Peyer's patch (tissue), 4 donors: ENCODE measurements at regions not wholly inside any gene's neighbourhood (a gene's known extent, or its start where the extent isn't known, plus 50 kb on each side); places are given as distances from the start of the nearest gene placed in this dataset.

Experiments used
- DNase-seq, 3 donors: peaks; one replicate each; pipeline ENCODE4 v3.0.0-alpha.2; 2017 to 2019
- H3K27ac ChIP-seq, 4 donors: fragments of 200-600 bp; sonication (generic); one replicate each; pipeline ENCODE4 v1.5.1; 2016 to 2019
- H3K27me3 ChIP-seq, 2 donors: fragments of 200-600 bp; sonication (generic); one replicate each; pipeline ENCODE4 v1.5.1; 2019
- H3K36me3 ChIP-seq, 3 donors: fragments of 200-600 bp; sonication (generic); one replicate each; pipeline ENCODE4 v1.5.1; 2016 to 2019
- H3K4me1 ChIP-seq, 4 donors: fragments of 200-600 bp; sonication (generic); one replicate each; pipeline ENCODE4 v1.5.1; 2016 to 2019
- H3K4me3 ChIP-seq, 4 donors: fragments of 200-600 bp; sonication (generic); 1 replicate in 3 of 4; 2 replicates in 1 of 4; pipeline ENCODE4 v1.5.1; 2016 to 2019; ENCODE audit warnings: mild to moderate bottlenecking in 1 of 4
- H3K9me3 ChIP-seq, 4 donors: fragments of 200-600 bp; sonication (generic); one replicate each; pipeline ENCODE4 v1.5.1; 2016 to 2019; ENCODE audit warnings: mild to moderate bottlenecking in 1 of 4
- POLR2A ChIP-seq, 2 donors: fragments of 450-650 bp; IDR thresholded peaks; one replicate each; pipeline ENCODE4 v1.5.1; 2017; ENCODE audit warnings: antibody characterized with exemption in 2 of 2, mild to moderate bottlenecking in 2 of 2, moderate library complexity in 2 of 2
- TF ChIP-seq, protein P1 (sequence below), 6 experiments: fragments of 450-650 bp in 4 of 6; fragments of 200-600 bp in 2 of 6; sonication (generic) in 1 of 6; IDR thresholded peaks; one replicate each; pipeline ENCODE4 v1.5.1; 2017 to 2019; ENCODE audit warnings: antibody characterized with exemption in 6 of 6, mild to moderate bottlenecking in 3 of 6, moderate library complexity in 1 of 6

- Histone ChIP-seq H3K27ac (peak overlapping the region in 2 of 4 donors; percentile 45 to 65), H3K4me3 (no peak overlapping the region), H3K9me3 (no peaks in the 10 kb centered on the region), H3K27me3 (no peaks in the 10 kb centered on the region), H3K36me3 (no peaks in the 10 kb centered on the region), H3K4me1 (peaks cover 0 to 9% (median 2%) of the 10 kb centered on the region in 4 donors)
- no peak for DNase-seq
- TF ChIP-seq, protein P1, sequence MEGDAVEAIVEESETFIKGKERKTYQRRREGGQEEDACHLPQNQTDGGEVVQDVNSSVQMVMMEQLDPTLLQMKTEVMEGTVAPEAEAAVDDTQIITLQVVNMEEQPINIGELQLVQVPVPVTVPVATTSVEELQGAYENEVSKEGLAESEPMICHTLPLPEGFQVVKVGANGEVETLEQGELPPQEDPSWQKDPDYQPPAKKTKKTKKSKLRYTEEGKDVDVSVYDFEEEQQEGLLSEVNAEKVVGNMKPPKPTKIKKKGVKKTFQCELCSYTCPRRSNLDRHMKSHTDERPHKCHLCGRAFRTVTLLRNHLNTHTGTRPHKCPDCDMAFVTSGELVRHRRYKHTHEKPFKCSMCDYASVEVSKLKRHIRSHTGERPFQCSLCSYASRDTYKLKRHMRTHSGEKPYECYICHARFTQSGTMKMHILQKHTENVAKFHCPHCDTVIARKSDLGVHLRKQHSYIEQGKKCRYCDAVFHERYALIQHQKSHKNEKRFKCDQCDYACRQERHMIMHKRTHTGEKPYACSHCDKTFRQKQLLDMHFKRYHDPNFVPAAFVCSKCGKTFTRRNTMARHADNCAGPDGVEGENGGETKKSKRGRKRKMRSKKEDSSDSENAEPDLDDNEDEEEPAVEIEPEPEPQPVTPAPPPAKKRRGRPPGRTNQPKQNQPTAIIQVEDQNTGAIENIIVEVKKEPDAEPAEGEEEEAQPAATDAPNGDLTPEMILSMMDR (IDR thresholded peaks at IDR 0.05) = no peak
- TF ChIP-seq POLR2A (IDR thresholded peaks at IDR 0.05) = no peak
Observed at GRCh38 chr1:201702936-201703335, 126.0 kb upstream of the IPO9 start.

DNA sequence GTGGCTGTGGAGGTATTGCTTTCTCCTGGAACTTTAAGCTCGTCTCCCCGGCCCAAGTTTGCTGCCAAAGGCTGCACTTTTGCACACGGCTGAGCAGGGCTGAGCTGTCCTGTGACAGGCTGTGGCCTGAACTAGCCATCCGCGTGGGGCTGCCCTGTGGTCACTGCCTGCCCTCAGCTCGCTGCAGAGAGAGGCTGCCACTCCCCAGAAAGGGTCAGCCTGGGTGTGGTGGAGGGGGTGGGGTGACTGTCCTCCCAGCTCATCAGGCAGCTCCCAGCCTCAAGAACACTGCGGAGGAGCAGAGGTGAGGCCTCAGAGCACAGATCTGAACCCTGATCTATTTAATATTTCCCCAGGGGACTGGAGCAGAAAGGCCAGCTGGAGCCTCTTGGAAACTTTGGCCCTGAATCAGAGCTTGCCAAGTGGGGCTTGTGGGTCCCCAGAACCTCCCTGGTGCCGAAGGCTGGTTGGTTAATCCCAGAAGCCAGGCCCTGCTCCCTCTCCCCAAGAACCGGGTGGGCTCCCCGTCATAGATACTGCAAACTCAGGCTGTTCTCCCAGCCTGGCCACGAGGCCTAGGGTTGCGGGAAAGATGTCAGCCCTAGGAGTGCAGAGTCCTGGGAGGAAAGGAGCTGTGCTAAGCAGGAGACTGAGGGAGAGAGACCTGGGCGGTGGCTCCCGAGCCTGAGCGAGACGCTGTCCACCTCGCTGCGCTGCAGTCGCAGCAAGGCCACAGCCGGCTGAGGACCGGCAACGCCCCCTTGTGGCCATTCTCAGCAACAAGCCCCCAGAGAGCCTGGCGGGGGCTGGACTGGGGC lies 125.1 kb upstream of the IPO9 start:
- Histone ChIP-seq H3K4me3 (no peak overlapping the region), H3K9me3 (no peaks in the 10 kb centered on the region), H3K27ac (peak overlapping the region in 3 of 4 donors; percentile 6 to 65 (median 45)), H3K27me3 (no peaks in the 10 kb centered on the region), H3K4me1 (peaks cover 0 to 9% (median 2%) of the 10 kb centered on the region in 4 donors), H3K36me3 (no peaks in the 10 kb centered on the region)
- peak; percentile 43 to 87 (median 87) for DNase-seq
- TF ChIP-seq, protein P1 (IDR thresholded peaks at IDR 0.05) = peak; percentile 60 to 97 (median 93)
- TF ChIP-seq POLR2A (IDR thresholded peaks at IDR 0.05) = no peak

- Histone ChIP-seq H3K4me3 (no peak overlapping the region), H3K27ac (peak overlapping the region in 2 of 4 donors; percentile 6 to 45)
Observed at GRCh38 chr1:201704439-201704792, 124.5 kb upstream of the IPO9 start.

DNA sequence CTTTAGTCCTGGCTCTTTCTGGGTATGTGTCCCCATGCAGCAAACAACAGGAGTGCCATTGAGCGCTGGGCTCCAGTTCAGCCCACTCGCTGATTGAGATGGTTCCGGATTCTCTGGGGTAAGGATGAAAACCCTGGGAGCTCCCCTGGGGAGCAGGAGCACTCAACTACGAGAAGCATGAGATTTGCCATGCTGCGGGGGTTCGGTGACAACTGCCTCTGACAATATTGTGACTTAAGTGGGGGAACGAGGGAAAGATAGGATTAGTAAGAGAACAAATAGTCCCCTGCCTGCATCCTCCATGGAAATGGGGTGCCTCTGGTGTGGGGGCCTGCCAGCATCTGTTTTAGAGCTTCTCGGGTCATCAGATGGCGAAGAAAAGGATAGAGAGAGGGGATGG lies 123.6 kb upstream of the IPO9 start:
- H3K27me3 ChIP-seq = no peaks in the 10 kb centered on the region
- no peaks in the 10 kb centered on the region for H3K9me3 ChIP-seq
- peaks cover 0 to 9% (median 2%) of the 10 kb centered on the region in 4 donors for H3K4me1 ChIP-seq
- TF ChIP-seq POLR2A (IDR thresholded peaks at IDR 0.05) = no peak
- TF ChIP-seq, protein P1 (IDR thresholded peaks at IDR 0.05) = no peak
- no peaks in the 10 kb centered on the region for H3K36me3 ChIP-seq
- DNase-seq = no peak
- no peak overlapping the region for H3K4me3 ChIP-seq
- H3K27ac ChIP-seq = no peak overlapping the region

More at GRCh38 chr1:201704439-201704792, 124.5 kb upstream of the IPO9 start:
- TF ChIP-seq POLR2A (IDR thresholded peaks at IDR 0.05) = no peak
- TF ChIP-seq, protein P1 (IDR thresholded peaks at IDR 0.05) = no peak
- no peak for DNase-seq
- no peaks in the 10 kb centered on the region for H3K36me3 ChIP-seq
- no peaks in the 10 kb centered on the region for H3K9me3 ChIP-seq
- no peaks in the 10 kb centered on the region for H3K27me3 ChIP-seq
- peaks cover 0 to 9% (median 2%) of the 10 kb centered on the region in 4 donors for H3K4me1 ChIP-seq

DNA sequence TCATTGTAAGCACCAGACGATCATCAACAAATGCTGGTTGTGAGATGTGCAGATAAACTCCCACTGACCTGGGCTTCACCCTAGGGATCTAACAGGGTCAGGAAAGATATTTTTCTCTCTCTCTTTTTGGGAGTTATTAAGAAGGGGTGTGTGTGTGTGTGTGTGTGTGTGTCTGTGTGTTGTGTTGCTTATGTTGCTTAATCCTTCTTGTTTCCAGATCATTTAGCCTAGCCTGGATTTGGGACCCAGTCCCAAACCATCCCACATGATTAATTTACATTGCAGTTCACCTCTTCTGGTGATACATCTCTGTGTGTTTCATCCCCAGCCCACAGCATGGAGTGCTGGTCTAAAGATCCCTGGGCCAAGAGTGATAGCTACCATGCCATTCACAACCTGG lies 122.8 kb upstream of the IPO9 start:
- Histone ChIP-seq H3K36me3 (no peaks in the 10 kb centered on the region), H3K9me3 (no peaks in the 10 kb centered on the region), H3K4me1 (peaks cover 0 to 9% (median 2%) of the 10 kb centered on the region in 4 donors), H3K27me3 (no peaks in the 10 kb centered on the region), H3K27ac (no peak overlapping the region), H3K4me3 (no peak overlapping the region)
- TF ChIP-seq, protein P1 (IDR thresholded peaks at IDR 0.05) = no peak
- no peak for TF ChIP-seq POLR2A (IDR thresholded peaks at IDR 0.05)
- DNase-seq = no peak
